ENCODE measurements at regions not wholly inside any gene's neighbourhood (a gene's known extent, or its start where the extent isn't known, plus 50 kb on each side); places are given as distances from the start of the nearest gene placed in this dataset.

DNA sequence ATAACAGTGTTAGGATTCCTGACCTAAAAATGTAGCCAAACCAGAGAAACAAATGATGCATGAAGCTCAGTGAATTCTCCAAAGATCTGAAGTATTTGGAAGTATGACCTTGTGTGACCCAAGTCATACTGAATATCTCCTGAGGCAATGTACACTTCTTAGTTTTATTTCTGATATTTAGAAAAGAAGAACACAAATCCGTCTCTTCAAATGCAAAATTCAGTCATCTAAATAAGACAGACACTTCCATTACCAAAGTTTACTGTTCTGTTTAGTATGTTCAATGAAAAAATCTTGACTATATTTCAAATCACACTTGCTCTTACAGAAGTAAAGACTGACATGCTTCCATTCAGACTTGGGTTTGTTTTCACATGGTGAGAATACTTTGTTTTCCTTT is 495.7 kb downstream of the RIT2 start:
- no peak overlapping the region for H3K4me3 ChIP-seq (ENCODE audit: low read length)
- TF ChIP-seq, protein P1, sequence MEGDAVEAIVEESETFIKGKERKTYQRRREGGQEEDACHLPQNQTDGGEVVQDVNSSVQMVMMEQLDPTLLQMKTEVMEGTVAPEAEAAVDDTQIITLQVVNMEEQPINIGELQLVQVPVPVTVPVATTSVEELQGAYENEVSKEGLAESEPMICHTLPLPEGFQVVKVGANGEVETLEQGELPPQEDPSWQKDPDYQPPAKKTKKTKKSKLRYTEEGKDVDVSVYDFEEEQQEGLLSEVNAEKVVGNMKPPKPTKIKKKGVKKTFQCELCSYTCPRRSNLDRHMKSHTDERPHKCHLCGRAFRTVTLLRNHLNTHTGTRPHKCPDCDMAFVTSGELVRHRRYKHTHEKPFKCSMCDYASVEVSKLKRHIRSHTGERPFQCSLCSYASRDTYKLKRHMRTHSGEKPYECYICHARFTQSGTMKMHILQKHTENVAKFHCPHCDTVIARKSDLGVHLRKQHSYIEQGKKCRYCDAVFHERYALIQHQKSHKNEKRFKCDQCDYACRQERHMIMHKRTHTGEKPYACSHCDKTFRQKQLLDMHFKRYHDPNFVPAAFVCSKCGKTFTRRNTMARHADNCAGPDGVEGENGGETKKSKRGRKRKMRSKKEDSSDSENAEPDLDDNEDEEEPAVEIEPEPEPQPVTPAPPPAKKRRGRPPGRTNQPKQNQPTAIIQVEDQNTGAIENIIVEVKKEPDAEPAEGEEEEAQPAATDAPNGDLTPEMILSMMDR (conservative IDR thresholded peaks at IDR 0.05; ENCODE audit: low read length), result no peak

GRCh38 chr18:42620657-42621056 is 494.8 kb downstream of the RIT2 start:
- H3K4me3 ChIP-seq (ENCODE audit: low read length), result no peak overlapping the region
- no peak for DNase-seq (ENCODE audit: low read depth)
- TF ChIP-seq, protein P1 (conservative IDR thresholded peaks at IDR 0.05; ENCODE audit: low read length), result no peak

More for the DNA sequence above, 495.7 kb downstream of the RIT2 start:
- no peak for DNase-seq (ENCODE audit: low read depth)

DNA sequence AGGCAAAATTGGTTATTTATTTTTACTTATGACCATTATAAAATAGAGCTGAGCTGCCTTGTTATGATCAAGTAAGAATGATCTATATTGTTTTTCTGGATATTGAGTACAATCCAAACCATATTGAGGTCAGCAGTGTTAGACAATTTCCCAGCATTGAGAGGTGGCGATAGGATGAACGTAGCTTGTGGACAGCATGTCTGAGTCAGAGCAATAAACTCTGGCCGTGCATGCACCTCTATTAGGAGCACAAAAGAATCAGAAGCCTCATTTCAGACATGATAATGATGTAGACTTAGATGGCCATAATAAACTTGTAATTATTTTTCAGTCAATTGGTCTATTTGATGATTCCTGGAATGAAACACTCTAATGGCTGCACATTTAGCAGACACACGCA is 491.6 kb downstream of the RIT2 start:
- DNase-seq (ENCODE audit: low read depth), result no peak
- no peak overlapping the region for H3K4me3 ChIP-seq (ENCODE audit: low read length)
- TF ChIP-seq, protein P1 (conservative IDR thresholded peaks at IDR 0.05; ENCODE audit: low read length), result no peak

DNA sequence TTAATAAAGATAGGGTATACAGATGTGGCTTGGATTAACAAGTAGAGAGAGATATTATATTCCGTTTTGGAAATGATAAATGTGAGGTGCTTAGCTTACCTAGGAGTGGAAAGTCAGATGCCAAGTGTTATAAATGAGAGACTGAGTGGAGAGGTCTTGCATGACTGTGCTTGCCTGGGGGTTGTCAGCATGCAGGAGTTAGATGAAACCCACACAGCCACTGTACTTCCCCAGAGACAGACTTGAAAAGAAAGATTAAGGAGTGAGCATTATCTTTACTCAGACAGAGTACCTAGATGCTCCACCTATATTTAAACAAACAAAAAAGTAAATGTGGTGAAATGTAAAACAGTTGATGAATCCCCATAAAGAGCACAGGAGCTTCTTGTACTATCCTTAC is 482.7 kb downstream of the RIT2 start:
- no peak overlapping the region for H3K4me3 ChIP-seq (ENCODE audit: low read length)
- TF ChIP-seq, protein P1 (conservative IDR thresholded peaks at IDR 0.05; ENCODE audit: low read length), result no peak
- no peak for DNase-seq (ENCODE audit: low read depth)

DNA sequence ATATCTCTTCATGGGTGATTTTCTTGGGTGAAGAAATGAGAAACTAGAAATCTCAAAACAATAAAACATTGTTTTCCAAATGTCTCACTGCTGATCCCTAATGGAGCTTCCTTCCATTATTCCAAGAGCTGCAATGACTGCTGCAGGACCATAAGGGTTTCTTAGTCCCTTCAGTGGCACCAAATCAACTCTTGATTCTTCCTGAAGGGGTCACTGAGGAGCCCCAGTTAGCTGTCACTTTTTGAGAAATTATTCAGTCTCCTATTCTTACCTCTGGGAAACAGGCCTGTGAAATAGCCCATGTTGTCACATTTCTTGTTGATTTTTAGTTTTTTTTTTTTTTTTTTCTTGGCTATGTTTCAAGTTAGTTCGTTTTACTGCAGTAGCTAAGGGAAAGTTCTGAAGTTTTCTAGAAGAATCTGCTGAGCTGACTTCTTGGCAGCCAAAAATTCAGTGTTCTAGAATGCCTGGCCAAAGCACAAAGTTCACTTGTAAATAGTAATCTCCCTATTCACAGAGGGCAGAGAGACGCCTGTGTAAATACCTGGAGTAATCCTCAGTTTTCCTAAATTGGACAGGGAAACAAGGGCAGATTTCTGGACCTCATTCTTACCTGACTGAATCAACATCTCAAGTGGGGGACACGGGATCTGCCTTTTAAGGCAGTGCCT is 480.0 kb downstream of the RIT2 start:
- DNase-seq (ENCODE audit: low read depth), result no peak
- TF ChIP-seq, protein P1 (conservative IDR thresholded peaks at IDR 0.05; ENCODE audit: low read length), result no peak
- no peak overlapping the region for H3K4me3 ChIP-seq (ENCODE audit: low read length)

- DNase-seq (ENCODE audit: low read depth), result no peak
- TF ChIP-seq, protein P1 (conservative IDR thresholded peaks at IDR 0.05; ENCODE audit: low read length), result no peak
Observed at GRCh38 chr18:42636309-42636708, 479.2 kb downstream of the RIT2 start.

GRCh38 chr18:42640160-42640559 is 475.3 kb downstream of the RIT2 start:
- no peak overlapping the region for H3K4me3 ChIP-seq (ENCODE audit: low read length)
- no peak for DNase-seq (ENCODE audit: low read depth)
- TF ChIP-seq, protein P1 (conservative IDR thresholded peaks at IDR 0.05; ENCODE audit: low read length), result no peak

More at GRCh38 chr18:42636309-42636708, 479.2 kb downstream of the RIT2 start:
- no peak overlapping the region for H3K4me3 ChIP-seq (ENCODE audit: low read length)
